Ovary (tissue), 7 donors: ENCODE measurements at regions not wholly inside any gene's neighbourhood (a gene's known extent, or its start where the extent isn't known, plus 50 kb on each side); places are given as distances from the start of the nearest gene placed in this dataset.

ENCODE experiments used
- DNase-seq, 5 donors: peaks; one replicate each; pipeline ENCODE4 v3.0.0-alpha.2; 2019 to 2020
- H3K27ac ChIP-seq, 2 donors: fragments of 200-600 bp; one replicate each; pipeline versions ENCODE4 v1.5.1 to v1.8.0; 2019 to 2022
- H3K27me3 ChIP-seq: fragments of 200-600 bp; one replicate; pipeline ENCODE4 v1.8.0; 2022
- H3K36me3 ChIP-seq: fragments of 200-600 bp; sonication (generic); one replicate; pipeline ENCODE4 v1.5.1; 2019
- H3K4me1 ChIP-seq: one replicate; pipeline ENCODE4 v1.8.1; 2013; ENCODE audit warnings: mild to moderate bottlenecking, moderate library complexity; ENCODE audit not compliant: insufficient read depth
- H3K4me3 ChIP-seq: fragments of 200-600 bp; sonication (generic); one replicate; pipeline ENCODE4 v1.5.1; 2017
- H3K9me3 ChIP-seq, 2 donors: fragments of 200-600 bp in 1 of 2; sonication (generic) in 1 of 2; one replicate each; pipeline versions ENCODE4 v1.5.1 to v1.8.1; 2013 to 2019; ENCODE audit warnings: mild to moderate bottlenecking in 1 of 2, moderate library complexity in 1 of 2
- EP300 ChIP-seq: sonication (generic); formaldehyde crosslinking; IDR thresholded peaks from one replicate; pipeline ENCODE4 v1.6.1; 2017; ENCODE audit warnings: antibody characterized with exemption
- POLR2A ChIP-seq: fragments of 450-650 bp; IDR thresholded peaks from one replicate; pipeline ENCODE4 v1.6.1; 2017; ENCODE audit warnings: antibody characterized with exemption, mild to moderate bottlenecking, moderate library complexity
- WGBS, 3 donors: extraction: QIAGEN DNeasy Blood & Tissue Kit in 1 of 3; methylation state at CpG; one replicate each; pipeline versions ENCODE4 v1.1.5 to v1.1.7; 2013 to 2017; 5-methylcytosine and 5-hydroxymethylcytosine counted together
- intact Hi-C, 4 donors: fragments of 100-400 bp; cut with DNase I; formaldehyde crosslinking; loops; one replicate each; pipeline versions ENCODE4 v1.11.0 to v1.15.1; 2022 to 2023
- TF ChIP-seq, protein P1 (sequence below), 3 donors: fragments of 450-650 bp in 2 of 3; fragments of 200-600 bp in 1 of 3; IDR thresholded peaks; one replicate each; pipeline versions ENCODE4 v1.5.1 to v1.8.0; 2016 to 2022; ENCODE audit warnings: antibody characterized with exemption in 3 of 3, mild to moderate bottlenecking in 1 of 3
- donor health status: DM: no; HTN: no; CAD: no; lungs with moderate emphysema.
- donor health status: DM: no; HTN: no; CAD: no.
- donor health status: Bipolar disorder and iron deficiency.
- donor health status: DM: no; HTN: no; CAD: no.
- donor health status: DM: yes; HTN: yes; CAD: no.

DNA sequence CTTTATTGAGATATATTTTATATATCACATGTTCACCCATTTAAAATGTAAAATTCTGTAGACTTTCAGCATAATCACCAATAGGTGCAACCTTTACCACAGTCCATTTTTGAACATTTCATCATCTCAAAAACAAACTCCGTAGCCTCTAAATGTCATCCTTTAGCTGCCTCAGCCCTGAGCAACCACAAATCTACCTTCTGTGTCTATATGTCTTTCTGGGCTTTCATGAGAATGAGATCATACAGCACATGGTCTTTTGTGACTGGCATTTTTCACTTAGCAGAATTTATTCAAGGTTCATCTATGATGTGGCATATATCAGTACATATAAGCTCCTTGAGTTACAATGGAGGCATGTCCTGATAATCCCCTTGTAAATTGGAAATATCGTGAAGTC lies 320.5 kb downstream of the ETS1 start:
- Histone ChIP-seq H3K9me3 (no peaks in the 10 kb centered on the region), H3K4me1 (no peaks in the 10 kb centered on the region), H3K27ac (no peak overlapping the region), H3K36me3 (no peaks in the 10 kb centered on the region), H3K27me3 (no peaks in the 10 kb centered on the region), H3K4me3 (no peak overlapping the region)
- TF ChIP-seq POLR2A (no peak), EP300 (no peak)
- TF ChIP-seq, protein P1, sequence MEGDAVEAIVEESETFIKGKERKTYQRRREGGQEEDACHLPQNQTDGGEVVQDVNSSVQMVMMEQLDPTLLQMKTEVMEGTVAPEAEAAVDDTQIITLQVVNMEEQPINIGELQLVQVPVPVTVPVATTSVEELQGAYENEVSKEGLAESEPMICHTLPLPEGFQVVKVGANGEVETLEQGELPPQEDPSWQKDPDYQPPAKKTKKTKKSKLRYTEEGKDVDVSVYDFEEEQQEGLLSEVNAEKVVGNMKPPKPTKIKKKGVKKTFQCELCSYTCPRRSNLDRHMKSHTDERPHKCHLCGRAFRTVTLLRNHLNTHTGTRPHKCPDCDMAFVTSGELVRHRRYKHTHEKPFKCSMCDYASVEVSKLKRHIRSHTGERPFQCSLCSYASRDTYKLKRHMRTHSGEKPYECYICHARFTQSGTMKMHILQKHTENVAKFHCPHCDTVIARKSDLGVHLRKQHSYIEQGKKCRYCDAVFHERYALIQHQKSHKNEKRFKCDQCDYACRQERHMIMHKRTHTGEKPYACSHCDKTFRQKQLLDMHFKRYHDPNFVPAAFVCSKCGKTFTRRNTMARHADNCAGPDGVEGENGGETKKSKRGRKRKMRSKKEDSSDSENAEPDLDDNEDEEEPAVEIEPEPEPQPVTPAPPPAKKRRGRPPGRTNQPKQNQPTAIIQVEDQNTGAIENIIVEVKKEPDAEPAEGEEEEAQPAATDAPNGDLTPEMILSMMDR (IDR thresholded peaks at IDR 0.05), result no peak
- intact Hi-C loops, result no loop called here
- no peak for DNase-seq
- WGBS, 3 donors, result 97 to 99% (median 99%) methylated on average over 2 of the region's 2 CpGs

DNA sequence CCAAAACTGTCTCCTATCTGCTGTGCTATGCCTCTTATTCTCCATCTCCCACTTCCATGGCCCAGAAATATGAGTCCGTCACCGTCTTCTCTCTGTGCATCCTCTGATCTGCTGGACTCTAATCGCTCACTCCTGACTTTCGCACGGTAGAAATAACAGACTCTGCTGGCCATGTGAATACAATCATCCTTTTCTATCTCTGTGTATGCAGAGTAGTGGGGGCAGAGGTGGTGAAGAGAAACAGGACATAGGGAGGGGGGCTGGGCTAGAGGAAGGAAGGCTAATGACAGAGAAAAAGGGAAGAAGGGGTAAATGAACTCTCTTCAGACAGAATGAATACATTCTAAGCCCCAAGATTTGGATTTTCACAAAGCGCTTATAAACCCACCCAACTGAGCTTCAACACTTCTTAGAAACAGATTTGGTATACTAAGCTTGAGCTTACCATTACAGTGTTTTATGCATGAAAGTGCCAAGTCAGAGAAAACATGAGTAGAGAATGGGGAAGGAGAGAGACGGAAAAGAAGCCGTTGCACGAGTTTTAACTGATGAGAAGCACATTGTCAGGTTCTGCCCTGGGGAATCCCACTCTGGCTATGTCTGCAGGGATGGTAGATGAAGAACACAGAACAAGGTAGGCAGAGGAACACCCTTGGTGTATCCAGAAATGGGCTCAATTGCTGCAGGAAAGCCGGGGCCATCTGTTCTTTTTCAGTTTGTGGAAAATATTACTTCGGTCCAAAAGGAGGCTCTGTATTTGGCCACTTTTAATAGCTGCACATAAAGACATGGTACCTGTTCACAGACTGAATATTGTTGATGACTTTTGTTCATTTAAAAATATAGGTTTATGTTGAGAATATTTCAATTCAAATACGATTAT lies 324.7 kb downstream of the ETS1 start:
- Histone ChIP-seq H3K27me3 (no peaks in the 10 kb centered on the region), H3K27ac (no peak overlapping the region), H3K4me3 (no peak overlapping the region), H3K9me3 (no peaks in the 10 kb centered on the region), H3K4me1 (no peaks in the 10 kb centered on the region), H3K36me3 (no peaks in the 10 kb centered on the region)
- 79 to 81% (median 81%) methylated on average over 12 of the region's 12 CpGs for WGBS, 3 donors
- DNase-seq, result no peak
- TF ChIP-seq, protein P1 (IDR thresholded peaks at IDR 0.05), result no peak
- TF ChIP-seq EP300 (no peak), POLR2A (no peak)
- intact Hi-C loops, result no loop called here

DNA sequence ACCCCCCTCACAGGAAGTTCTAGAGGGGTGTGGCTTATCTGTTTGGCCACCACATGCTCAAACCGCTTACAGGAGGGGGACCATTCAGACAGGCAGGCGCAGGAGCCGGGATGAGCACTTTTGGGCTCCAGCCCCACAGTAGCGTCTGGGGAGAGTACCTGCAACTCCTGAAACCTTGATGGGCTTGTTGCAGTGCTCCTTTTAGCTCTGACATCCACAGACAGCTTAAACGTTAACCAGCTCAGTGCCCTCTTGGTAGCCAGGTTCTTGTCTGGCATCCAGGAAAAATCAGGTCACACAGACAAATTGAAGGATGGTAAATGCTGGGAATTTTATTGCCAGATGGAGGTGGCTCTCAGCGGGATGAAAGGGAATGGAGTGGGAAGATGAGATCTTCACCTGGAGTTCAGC lies 326.3 kb downstream of the ETS1 start:
- Histone ChIP-seq H3K36me3 (no peaks in the 10 kb centered on the region), H3K4me3 (no peak overlapping the region), H3K27ac (no peak overlapping the region), H3K9me3 (no peaks in the 10 kb centered on the region), H3K27me3 (no peaks in the 10 kb centered on the region), H3K4me1 (no peaks in the 10 kb centered on the region)
- intact Hi-C loops, result no loop called here
- DNase-seq, result no peak
- TF ChIP-seq, protein P1 (IDR thresholded peaks at IDR 0.05), result no peak
- TF ChIP-seq EP300 (no peak), POLR2A (no peak)
- 73 to 90% (median 87%) methylated on average over 6 of the region's 6 CpGs for WGBS, 3 donors

DNA sequence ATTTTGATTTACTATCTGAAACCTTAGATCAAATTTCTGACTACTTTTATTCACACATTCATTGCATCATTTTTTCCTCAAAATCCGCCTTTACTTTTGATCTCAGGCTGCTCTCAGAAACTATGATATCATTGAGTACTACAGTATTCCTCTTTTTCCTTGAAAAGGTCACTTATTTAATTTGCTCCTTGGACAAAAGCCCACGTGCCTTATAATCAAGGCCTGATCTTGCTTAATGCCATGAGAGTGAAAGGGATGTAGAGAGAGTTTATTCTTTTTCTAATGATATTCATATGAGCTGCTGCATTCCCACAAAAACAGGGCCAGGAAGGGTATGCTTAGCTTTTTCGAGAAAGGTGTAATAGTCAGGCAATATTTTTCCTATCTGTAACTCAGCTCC lies 327.0 kb downstream of the ETS1 start:
- Histone ChIP-seq H3K27me3 (no peaks in the 10 kb centered on the region), H3K4me1 (no peaks in the 10 kb centered on the region), H3K9me3 (no peaks in the 10 kb centered on the region), H3K27ac (no peak overlapping the region), H3K4me3 (no peak overlapping the region), H3K36me3 (no peaks in the 10 kb centered on the region)
- no peak for DNase-seq
- TF ChIP-seq, protein P1 (IDR thresholded peaks at IDR 0.05), result no peak
- TF ChIP-seq EP300 (no peak), POLR2A (no peak)
- intact Hi-C loops, result no loop called here
- 75 to 83% (median 79%) methylated on average over 3 of the region's 3 CpGs for WGBS, 3 donors
